ENCODE measurements at regions not wholly inside any gene's neighbourhood (a gene's known extent, or its start where the extent isn't known, plus 50 kb on each side); places are given as distances from the start of the nearest gene placed in this dataset.

- TF ChIP-seq, protein P1, sequence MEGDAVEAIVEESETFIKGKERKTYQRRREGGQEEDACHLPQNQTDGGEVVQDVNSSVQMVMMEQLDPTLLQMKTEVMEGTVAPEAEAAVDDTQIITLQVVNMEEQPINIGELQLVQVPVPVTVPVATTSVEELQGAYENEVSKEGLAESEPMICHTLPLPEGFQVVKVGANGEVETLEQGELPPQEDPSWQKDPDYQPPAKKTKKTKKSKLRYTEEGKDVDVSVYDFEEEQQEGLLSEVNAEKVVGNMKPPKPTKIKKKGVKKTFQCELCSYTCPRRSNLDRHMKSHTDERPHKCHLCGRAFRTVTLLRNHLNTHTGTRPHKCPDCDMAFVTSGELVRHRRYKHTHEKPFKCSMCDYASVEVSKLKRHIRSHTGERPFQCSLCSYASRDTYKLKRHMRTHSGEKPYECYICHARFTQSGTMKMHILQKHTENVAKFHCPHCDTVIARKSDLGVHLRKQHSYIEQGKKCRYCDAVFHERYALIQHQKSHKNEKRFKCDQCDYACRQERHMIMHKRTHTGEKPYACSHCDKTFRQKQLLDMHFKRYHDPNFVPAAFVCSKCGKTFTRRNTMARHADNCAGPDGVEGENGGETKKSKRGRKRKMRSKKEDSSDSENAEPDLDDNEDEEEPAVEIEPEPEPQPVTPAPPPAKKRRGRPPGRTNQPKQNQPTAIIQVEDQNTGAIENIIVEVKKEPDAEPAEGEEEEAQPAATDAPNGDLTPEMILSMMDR (IDR thresholded peaks at IDR 0.05): no peak
- TF ChIP-seq POLR2A (IDR thresholded peaks at IDR 0.05): no peak
Measured at GRCh38 chr6:6952484-6952883, 155.3 kb upstream of the RREB1 start.
